BLaER1 (cell line): ENCODE measurements at regions not wholly inside any gene's neighbourhood (a gene's known extent, or its start where the extent isn't known, plus 50 kb on each side); places are given as distances from the start of the nearest gene placed in this dataset.

Source experiments
- H3K27ac ChIP-seq: shearing (Covaris generic); formaldehyde crosslinking; 2 replicates; pipeline ENCODE4 v1.8.1; 2022
- H3K27me3 ChIP-seq: shearing (Covaris generic); formaldehyde crosslinking; 2 replicates; pipeline ENCODE4 v1.8.1; 2022
- H3K36me3 ChIP-seq: shearing (Covaris generic); formaldehyde crosslinking; 2 replicates; pipeline ENCODE4 v1.8.1; 2022
- H3K4me1 ChIP-seq: shearing (Covaris generic); formaldehyde crosslinking; 2 replicates; pipeline ENCODE4 v1.8.1; 2022
- H3K4me2 ChIP-seq: shearing (Covaris generic); formaldehyde crosslinking; 2 replicates; pipeline ENCODE4 v1.8.1; 2022
- H3K4me3 ChIP-seq: shearing (Covaris generic); formaldehyde crosslinking; 2 replicates; pipeline ENCODE4 v1.8.1; 2022
- H3K9ac ChIP-seq: shearing (Covaris generic); formaldehyde crosslinking; 2 replicates; pipeline ENCODE4 v1.8.1; 2022
- H3K9me3 ChIP-seq: shearing (Covaris generic); formaldehyde crosslinking; 2 replicates; pipeline ENCODE4 v1.8.1; 2022
- H4K20me1 ChIP-seq: shearing (Covaris generic); formaldehyde crosslinking; 2 replicates; pipeline ENCODE4 v1.8.1; 2022
- Cebpa-rat ChIP-seq: shearing (Covaris generic); IDR thresholded peaks from 2 replicates; pipeline ENCODE4 v1.8.1; 2022

GRCh38 chr3:139832998-139833397 lies 102.0 kb upstream of the CLSTN2 start:
- no peaks in the 10 kb centered on the region for H3K36me3 ChIP-seq
- H3K9ac ChIP-seq, result no peak overlapping the region
- peaks cover 6% of the 10 kb centered on the region; the same call in 1 of the 2 replicates for H3K4me1 ChIP-seq
- TF ChIP-seq Cebpa-rat, result no peak
- no peak overlapping the region for H3K27ac ChIP-seq
- H3K4me2 ChIP-seq, result no peak overlapping the region
- H3K9me3 ChIP-seq, result no peaks in the 10 kb centered on the region
- no peaks in the 10 kb centered on the region for H4K20me1 ChIP-seq
- no peak overlapping the region for H3K4me3 ChIP-seq
- H3K27me3 ChIP-seq, result no peaks in the 10 kb centered on the region

DNA sequence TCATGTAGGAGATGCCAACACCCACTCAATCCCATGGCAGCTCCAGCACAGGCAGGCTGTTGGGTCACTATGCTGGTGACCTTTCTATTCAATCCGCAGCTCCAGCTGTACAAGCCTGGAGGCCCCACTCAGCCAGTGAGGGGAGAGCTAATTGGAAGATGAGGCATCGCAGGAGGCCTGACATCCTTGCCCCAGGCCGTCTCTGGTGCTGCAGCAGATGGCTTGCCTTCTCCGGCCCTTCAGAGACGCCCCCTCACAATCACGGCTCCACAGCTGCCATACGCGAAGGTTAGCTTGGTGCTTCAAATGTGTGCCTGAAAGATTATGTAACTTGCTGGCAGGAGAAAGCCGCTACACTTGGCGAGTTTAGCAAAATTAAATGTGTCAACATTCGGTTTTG lies 104.2 kb upstream of the CLSTN2 start:
- H3K27me3 ChIP-seq, result no peaks in the 10 kb centered on the region
- no peak overlapping the region for H3K4me3 ChIP-seq
- H3K9ac ChIP-seq, result no peak overlapping the region
- no peaks in the 10 kb centered on the region for H3K9me3 ChIP-seq
- no peaks in the 10 kb centered on the region for H3K4me1 ChIP-seq
- no peak overlapping the region for H3K4me2 ChIP-seq
- H3K27ac ChIP-seq, result no peak overlapping the region
- no peak for TF ChIP-seq Cebpa-rat
- no peaks in the 10 kb centered on the region for H4K20me1 ChIP-seq
- no peaks in the 10 kb centered on the region for H3K36me3 ChIP-seq

DNA sequence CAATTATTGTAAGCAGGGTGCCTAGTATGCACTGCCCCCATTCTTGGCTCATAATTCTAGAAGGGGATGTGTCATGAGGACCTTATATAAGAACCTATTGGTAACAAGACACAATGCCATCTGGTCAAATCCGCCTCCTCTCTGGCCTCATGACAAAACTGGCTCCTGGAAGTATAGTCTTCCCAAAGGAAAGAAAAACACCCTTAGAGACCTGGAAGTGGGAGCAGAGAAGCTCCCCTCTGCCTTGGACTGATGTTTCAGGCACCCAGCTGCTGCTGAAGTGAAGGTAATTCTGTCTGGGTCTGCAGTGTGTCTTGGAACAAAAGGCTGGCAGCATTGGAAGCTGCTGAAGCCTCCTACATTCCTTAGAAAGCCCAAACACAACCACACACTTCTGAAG lies 107.2 kb upstream of the CLSTN2 start:
- Histone ChIP-seq H3K27me3 (no peaks in the 10 kb centered on the region), H3K27ac (no peak overlapping the region), H4K20me1 (no peaks in the 10 kb centered on the region), H3K36me3 (no peaks in the 10 kb centered on the region), H3K4me2 (no peak overlapping the region), H3K9ac (no peak overlapping the region), H3K9me3 (no peaks in the 10 kb centered on the region), H3K4me3 (no peak overlapping the region), H3K4me1 (no peaks in the 10 kb centered on the region)
- TF ChIP-seq Cebpa-rat, result no peak

DNA sequence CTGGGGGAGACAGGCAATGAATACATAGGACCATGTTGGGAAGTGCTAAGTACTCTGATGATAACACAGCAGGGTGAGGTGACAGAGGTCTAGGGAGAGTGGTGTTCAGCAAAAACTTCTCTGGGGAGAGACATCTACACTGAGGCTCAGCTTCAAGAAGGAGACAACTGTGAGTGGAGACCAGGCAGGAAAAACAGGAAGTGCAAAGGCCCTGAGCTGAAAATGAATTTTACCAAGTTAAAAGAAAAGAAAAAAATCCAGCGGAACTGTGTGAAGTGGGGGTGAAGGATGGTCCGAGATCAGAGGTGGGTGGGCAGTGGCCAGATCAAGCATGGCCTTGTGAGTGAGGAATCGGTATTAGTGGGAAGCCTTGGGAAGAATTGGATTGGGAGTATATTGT lies 110.1 kb upstream of the CLSTN2 start:
- no peak overlapping the region for H3K9ac ChIP-seq
- no peaks in the 10 kb centered on the region for H3K4me1 ChIP-seq
- H3K27ac ChIP-seq, result no peak overlapping the region
- H3K36me3 ChIP-seq, result no peaks in the 10 kb centered on the region
- no peaks in the 10 kb centered on the region for H3K9me3 ChIP-seq
- no peak overlapping the region for H3K4me3 ChIP-seq
- no peaks in the 10 kb centered on the region for H3K27me3 ChIP-seq
- no peak for TF ChIP-seq Cebpa-rat
- no peak overlapping the region for H3K4me2 ChIP-seq
- no peaks in the 10 kb centered on the region for H4K20me1 ChIP-seq

DNA sequence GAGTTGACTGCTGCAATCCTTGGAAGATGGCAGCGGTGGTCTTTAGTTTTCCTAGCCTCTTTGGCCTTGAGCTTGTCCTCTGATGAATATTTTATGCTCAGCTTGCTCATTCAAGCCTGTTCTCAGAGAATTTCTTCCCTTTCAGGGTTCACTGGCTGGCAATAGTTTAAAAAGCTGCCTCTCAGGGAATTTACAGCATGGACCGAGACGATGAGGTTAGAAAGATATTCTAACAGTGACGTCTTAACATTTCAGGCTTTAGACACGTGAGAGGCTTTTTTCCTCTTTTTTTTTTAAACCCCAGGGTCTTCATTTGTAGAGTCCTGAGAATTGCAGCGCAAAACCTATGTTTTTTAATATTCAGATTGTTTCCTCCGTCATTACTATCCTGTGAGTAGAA lies 120.3 kb upstream of the CLSTN2 start:
- Histone ChIP-seq H3K27me3 (no peaks in the 10 kb centered on the region), H3K36me3 (no peaks in the 10 kb centered on the region), H3K4me2 (no peak overlapping the region), H4K20me1 (no peaks in the 10 kb centered on the region), H3K4me1 (peaks cover 17% of the 10 kb centered on the region), H3K9me3 (peaks cover 6% of the 10 kb centered on the region; the same call in 1 of the 2 replicates), H3K9ac (no peak overlapping the region), H3K4me3 (no peak overlapping the region), H3K27ac (no peak overlapping the region)
- no peak for TF ChIP-seq Cebpa-rat

GRCh38 chr3:139811331-139811730 lies 123.7 kb upstream of the CLSTN2 start:
- peaks cover 17% of the 10 kb centered on the region for H3K4me1 ChIP-seq
- no peaks in the 10 kb centered on the region for H3K36me3 ChIP-seq
- H3K4me2 ChIP-seq, result peak overlapping the region; percentile 61
- TF ChIP-seq Cebpa-rat, result no peak
- no peaks in the 10 kb centered on the region for H3K9me3 ChIP-seq
- peak overlapping the region; percentile 34; the same call in 1 of the 2 replicates for H3K27ac ChIP-seq
- H4K20me1 ChIP-seq, result no peaks in the 10 kb centered on the region
- H3K9ac ChIP-seq, result no peak overlapping the region
- no peak overlapping the region for H3K4me3 ChIP-seq
- no peaks in the 10 kb centered on the region for H3K27me3 ChIP-seq

DNA sequence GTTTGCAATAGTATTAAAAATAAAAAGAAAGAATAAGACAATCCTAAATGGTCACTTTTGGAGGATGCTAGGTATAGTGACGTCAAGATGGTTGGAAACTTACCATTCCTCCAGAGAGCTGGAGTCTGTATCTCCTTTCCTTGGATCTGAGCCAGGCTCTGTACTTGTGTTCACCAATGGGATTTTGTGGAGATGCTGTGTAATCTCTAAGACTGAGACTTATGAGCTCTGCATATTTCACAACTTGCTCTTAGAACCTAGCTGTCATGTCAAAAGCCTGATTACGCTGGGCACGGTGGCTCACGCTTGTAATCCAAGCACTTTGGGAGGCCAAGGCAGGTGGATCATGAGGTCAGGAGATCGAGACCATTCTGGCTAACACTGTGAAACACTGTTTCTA lies 126.8 kb upstream of the CLSTN2 start:
- no peaks in the 10 kb centered on the region for H3K27me3 ChIP-seq
- H3K4me2 ChIP-seq, result no peak overlapping the region
- no peak for TF ChIP-seq Cebpa-rat
- no peak overlapping the region for H3K9ac ChIP-seq
- H4K20me1 ChIP-seq, result no peaks in the 10 kb centered on the region
- peaks cover 17% of the 10 kb centered on the region for H3K4me1 ChIP-seq
- no peaks in the 10 kb centered on the region for H3K36me3 ChIP-seq
- no peak overlapping the region for H3K4me3 ChIP-seq
- H3K27ac ChIP-seq, result no peak overlapping the region
- H3K9me3 ChIP-seq, result no peaks in the 10 kb centered on the region

DNA sequence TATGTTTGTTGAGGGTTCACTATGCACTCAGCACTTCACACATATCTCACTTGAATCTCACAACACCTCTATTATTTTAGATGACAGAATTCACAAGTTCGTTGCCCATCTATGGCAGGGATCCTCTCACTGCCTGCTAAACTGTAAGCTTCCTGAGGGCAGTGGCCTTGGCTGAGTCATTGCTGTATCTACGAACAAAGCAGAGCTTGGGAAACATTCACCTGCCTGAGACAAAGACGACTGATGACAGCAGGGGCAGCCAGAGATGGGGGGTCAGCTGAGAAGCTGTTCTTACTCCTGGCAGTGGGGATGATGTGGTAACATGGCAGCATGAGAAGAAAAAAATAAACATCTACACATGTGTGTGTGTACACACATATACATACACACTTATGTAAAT lies 125.5 kb upstream of the NMNAT3 start:
- H3K9me3 ChIP-seq, result no peaks in the 10 kb centered on the region
- no peaks in the 10 kb centered on the region for H4K20me1 ChIP-seq
- no peak overlapping the region for H3K4me2 ChIP-seq
- H3K27me3 ChIP-seq, result no peaks in the 10 kb centered on the region
- no peak for TF ChIP-seq Cebpa-rat
- no peak overlapping the region for H3K9ac ChIP-seq
- H3K4me3 ChIP-seq, result no peak overlapping the region
- no peaks in the 10 kb centered on the region for H3K36me3 ChIP-seq
- H3K4me1 ChIP-seq, result no peaks in the 10 kb centered on the region
- no peak overlapping the region for H3K27ac ChIP-seq

DNA sequence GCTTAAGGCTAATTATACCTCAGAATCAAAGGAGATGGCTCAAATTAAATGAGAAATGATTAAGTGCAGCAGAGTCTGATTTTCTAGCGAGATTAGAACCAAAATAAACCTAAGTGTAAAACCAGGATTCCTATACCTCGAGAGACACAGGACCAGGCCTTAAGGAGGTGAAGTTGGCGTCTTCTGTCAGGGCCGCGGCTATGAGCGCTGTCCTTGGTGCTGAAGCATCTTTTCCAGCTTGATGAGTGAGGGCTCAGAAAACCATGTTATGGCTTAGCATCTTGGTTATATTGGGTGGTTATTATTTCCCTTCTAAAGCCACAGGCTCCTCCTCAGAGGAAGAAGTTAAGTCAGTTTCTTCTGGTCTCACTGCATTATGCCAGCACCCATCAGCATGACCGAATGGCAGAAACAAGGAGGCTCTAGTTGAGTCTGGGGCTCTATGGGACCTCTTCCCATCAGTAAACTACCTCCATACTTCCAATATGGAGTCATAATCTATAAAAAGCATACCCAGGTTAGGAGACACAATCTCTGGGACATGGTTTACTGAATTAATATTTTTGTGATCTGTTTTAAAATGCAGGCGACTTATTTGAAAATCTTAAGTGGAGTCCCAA lies 120.1 kb upstream of the NMNAT3 start:
- H3K4me2 ChIP-seq, result no peak overlapping the region
- H3K27ac ChIP-seq, result no peak overlapping the region
- no peak for TF ChIP-seq Cebpa-rat
- no peaks in the 10 kb centered on the region for H3K9me3 ChIP-seq
- H3K36me3 ChIP-seq, result no peaks in the 10 kb centered on the region
- H3K27me3 ChIP-seq, result no peaks in the 10 kb centered on the region
- no peak overlapping the region for H3K9ac ChIP-seq
- H4K20me1 ChIP-seq, result no peaks in the 10 kb centered on the region
- H3K4me3 ChIP-seq, result no peak overlapping the region
- H3K4me1 ChIP-seq, result no peaks in the 10 kb centered on the region

DNA sequence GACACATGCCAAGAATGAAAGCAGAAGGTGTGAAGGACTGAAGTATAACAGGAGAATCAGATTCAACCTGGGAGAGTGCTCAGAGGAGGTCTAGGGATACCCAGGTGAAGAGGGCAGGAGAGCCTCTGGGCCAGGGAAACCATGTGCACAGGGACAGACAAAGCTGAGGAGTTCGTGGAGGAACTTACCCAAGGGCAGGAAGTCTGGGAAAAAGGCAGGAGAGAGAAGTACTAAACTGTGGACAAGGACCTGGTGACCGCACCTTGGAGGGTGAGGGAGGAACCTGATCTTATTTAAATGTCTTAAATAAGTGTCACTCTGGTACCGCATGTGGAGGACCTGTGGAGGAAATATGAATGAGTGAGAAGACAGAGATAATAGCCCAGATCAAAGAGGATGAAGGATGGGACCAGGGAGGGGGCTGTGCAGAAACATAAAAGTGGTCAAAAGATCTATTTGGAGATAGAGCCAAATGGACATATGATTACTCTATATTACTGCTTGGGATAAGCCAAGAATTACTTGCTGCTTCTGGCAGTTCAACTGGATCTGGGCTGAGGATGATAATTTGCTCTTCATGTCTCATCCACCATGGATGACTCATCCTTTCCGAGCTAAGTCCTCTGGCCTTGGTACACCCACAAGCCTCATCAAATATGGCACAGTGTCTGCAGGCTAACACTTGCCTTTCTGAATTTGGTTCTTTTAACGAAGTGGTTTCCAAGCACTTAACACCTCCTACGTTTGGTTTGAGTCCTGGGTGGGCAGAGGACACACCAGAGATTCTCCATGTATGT lies 116.9 kb upstream of the NMNAT3 start:
- no peak overlapping the region for H3K27ac ChIP-seq
- no peaks in the 10 kb centered on the region for H3K36me3 ChIP-seq
- H3K4me3 ChIP-seq, result no peak overlapping the region
- no peaks in the 10 kb centered on the region for H3K27me3 ChIP-seq
- no peak overlapping the region for H3K4me2 ChIP-seq
- no peaks in the 10 kb centered on the region for H4K20me1 ChIP-seq
- H3K9ac ChIP-seq, result no peak overlapping the region
- TF ChIP-seq Cebpa-rat, result no peak
- no peaks in the 10 kb centered on the region for H3K9me3 ChIP-seq
- H3K4me1 ChIP-seq, result no peaks in the 10 kb centered on the region
